ENCODE measurements at regions not wholly inside any gene's neighbourhood (a gene's known extent, or its start where the extent isn't known, plus 50 kb on each side); places are given as distances from the start of the nearest gene placed in this dataset.

DNA sequence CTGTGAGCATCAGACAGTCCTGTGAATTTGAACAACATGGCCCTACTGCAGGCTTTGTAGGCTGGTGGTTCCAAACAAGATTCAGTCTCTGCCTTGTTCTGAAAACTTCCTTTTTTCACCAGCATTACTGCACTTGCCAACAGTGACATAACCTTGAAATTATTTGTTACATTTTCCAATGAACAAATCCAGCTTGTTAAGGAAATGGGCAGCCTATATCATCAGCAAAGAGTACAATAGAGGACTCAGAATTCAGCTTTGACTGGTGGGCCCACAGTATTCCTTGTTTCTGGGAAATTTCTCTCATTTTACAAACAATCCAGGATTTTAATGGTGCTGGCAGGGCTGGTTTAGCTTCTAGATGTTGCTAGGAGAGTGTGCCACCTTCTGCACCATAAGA, 703.7 kb upstream of the FZD8 start:
- H3K4me1 ChIP-seq (ENCODE audit: insufficient read depth, low read length, poor library complexity, severe bottlenecking): no peaks in the 10 kb centered on the region
- H3K27me3 ChIP-seq (replicated peaks; ENCODE audit: insufficient read depth, low read depth, low read length, poor library complexity): no peaks in the 10 kb centered on the region
- BruUV-seq (replicated peaks): no TSS peak
- no peaks in the 10 kb centered on the region for H3K9me3 ChIP-seq (ENCODE audit: low read depth, low read length, poor library complexity, severe bottlenecking)
- no peak for DNase-seq (ENCODE audit: low spot score)
- intact Hi-C loops (cut with micrococcal nuclease; ENCODE audit: unreplicated experiment): no loop called here
- no peak overlapping the region for H3K27ac ChIP-seq (ENCODE audit: low read depth, low read length, poor library complexity, severe bottlenecking)
- ChIA-PET CTCF (no interaction called here), POLR2A (ENCODE audit: low non-redundant PET) (no interaction called here)
- no peak for TF ChIP-seq EZH2 (IDR thresholded peaks at IDR 0.05; ENCODE audit: borderline replicate concordance, low read depth, low read length, poor library complexity, severe bottlenecking)
- no peak for TF ChIP-seq CTCF (conservative IDR thresholded peaks at IDR 0.05; ENCODE audit: low read depth, low read length)
- H3K4me3 ChIP-seq (ENCODE audit: low read depth, low read length, poor library complexity, severe bottlenecking): no peak overlapping the region
- H3K36me3 ChIP-seq (ENCODE audit: insufficient read depth, low read length, poor library complexity, severe bottlenecking): no peaks in the 10 kb centered on the region

DNA sequence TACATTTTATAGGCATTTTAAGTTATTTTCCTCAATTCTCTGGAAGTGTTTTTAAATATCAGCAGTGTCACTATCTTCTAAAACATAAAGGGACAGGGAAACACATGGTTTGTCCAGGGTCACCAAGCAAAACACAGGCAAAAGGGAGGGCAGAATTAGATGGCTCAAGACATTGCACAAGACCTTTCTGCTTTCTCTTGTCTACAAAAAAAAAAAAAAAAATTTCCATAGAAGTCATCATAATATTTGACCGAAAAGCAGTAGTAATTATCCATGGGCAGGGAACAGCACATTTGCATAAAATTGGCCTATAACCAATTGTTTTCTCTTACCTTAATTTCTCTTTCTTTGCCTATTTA, 703.1 kb upstream of the FZD8 start:
- intact Hi-C loops (cut with micrococcal nuclease; ENCODE audit: unreplicated experiment): no loop called here
- TF ChIP-seq EZH2 (IDR thresholded peaks at IDR 0.05; ENCODE audit: borderline replicate concordance, low read depth, low read length, poor library complexity, severe bottlenecking) (no peak), CTCF (conservative IDR thresholded peaks at IDR 0.05; ENCODE audit: low read depth, low read length) (no peak)
- H3K27ac ChIP-seq (ENCODE audit: low read depth, low read length, poor library complexity, severe bottlenecking): no peak overlapping the region
- no peaks in the 10 kb centered on the region for H3K9me3 ChIP-seq (ENCODE audit: low read depth, low read length, poor library complexity, severe bottlenecking)
- no peak for DNase-seq (ENCODE audit: low spot score)
- H3K36me3 ChIP-seq (ENCODE audit: insufficient read depth, low read length, poor library complexity, severe bottlenecking): no peaks in the 10 kb centered on the region
- H3K4me1 ChIP-seq (ENCODE audit: insufficient read depth, low read length, poor library complexity, severe bottlenecking): no peaks in the 10 kb centered on the region
- CTCF ChIA-PET: no interaction called here
- no peaks in the 10 kb centered on the region for H3K27me3 ChIP-seq (replicated peaks; ENCODE audit: insufficient read depth, low read depth, low read length, poor library complexity)
- BruUV-seq (replicated peaks): no TSS peak
- POLR2A ChIA-PET (ENCODE audit: low non-redundant PET): no interaction called here
- H3K4me3 ChIP-seq (ENCODE audit: low read depth, low read length, poor library complexity, severe bottlenecking): no peak overlapping the region

DNA sequence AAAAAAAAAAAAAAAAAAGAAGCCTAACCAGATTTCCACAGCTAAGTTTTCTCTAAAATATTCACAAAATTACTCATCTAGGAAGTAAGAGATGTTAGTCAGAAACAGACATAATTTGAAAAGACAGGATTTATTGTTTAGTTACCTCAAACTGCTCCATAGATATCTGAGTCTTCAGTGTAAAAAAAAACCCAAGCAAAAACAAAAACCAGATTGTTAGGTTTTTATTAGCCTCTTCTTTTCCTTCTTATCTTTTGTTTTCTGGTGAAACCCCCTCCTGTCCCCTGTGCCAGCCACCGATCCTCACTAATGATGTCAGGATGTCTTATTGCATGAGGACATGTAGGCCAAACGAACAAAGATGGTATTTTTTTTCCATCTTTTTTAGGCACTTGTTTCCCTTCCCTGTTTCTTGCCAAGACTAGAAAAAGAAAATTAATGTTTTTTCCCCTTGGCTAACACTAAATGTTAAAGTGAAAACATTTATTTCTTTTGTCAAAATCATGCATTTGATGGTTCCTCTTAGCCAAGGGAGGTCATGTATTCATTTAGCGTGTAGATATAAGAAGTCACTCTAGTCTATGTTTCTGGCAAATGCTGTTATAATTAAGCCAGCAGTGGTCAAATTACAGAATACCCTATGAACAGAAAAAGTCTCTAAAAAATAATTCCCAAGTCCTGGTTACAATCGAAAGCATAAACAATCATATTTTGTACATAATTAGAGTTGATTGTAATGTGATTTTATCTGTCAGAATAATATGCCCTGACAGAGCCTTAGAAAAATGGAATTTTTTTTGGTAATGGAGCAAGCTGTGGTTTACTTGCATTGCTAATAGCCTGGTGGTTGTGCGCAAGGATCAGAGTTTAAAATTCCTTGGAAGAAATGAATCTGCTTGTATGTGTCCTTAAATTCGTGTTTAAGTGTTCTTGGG, 702.4 kb upstream of the FZD8 start:
- H3K27ac ChIP-seq (ENCODE audit: low read depth, low read length, poor library complexity, severe bottlenecking): no peak overlapping the region
- CTCF ChIA-PET: no interaction called here
- intact Hi-C loops (cut with micrococcal nuclease; ENCODE audit: unreplicated experiment): no loop called here

More for the DNA sequence above, 702.4 kb upstream of the FZD8 start:
- H3K9me3 ChIP-seq (ENCODE audit: low read depth, low read length, poor library complexity, severe bottlenecking): no peaks in the 10 kb centered on the region
- no TSS peak for BruUV-seq (replicated peaks)
- no peaks in the 10 kb centered on the region for H3K27me3 ChIP-seq (replicated peaks; ENCODE audit: insufficient read depth, low read depth, low read length, poor library complexity)
- no peaks in the 10 kb centered on the region for H3K4me1 ChIP-seq (ENCODE audit: insufficient read depth, low read length, poor library complexity, severe bottlenecking)
- no peak for DNase-seq (ENCODE audit: low spot score)
- no peaks in the 10 kb centered on the region for H3K36me3 ChIP-seq (ENCODE audit: insufficient read depth, low read length, poor library complexity, severe bottlenecking)
- POLR2A ChIA-PET (ENCODE audit: low non-redundant PET): no interaction called here
- no peak for TF ChIP-seq CTCF (conservative IDR thresholded peaks at IDR 0.05; ENCODE audit: low read depth, low read length)
- no peak for TF ChIP-seq EZH2 (IDR thresholded peaks at IDR 0.05; ENCODE audit: borderline replicate concordance, low read depth, low read length, poor library complexity, severe bottlenecking)
- H3K4me3 ChIP-seq (ENCODE audit: low read depth, low read length, poor library complexity, severe bottlenecking): no peak overlapping the region

Data from A673 (cell line).